GM12864 (cell line): ENCODE measurements at regions not wholly inside any gene's neighbourhood (a gene's known extent, or its start where the extent isn't known, plus 50 kb on each side); places are given as distances from the start of the nearest gene placed in this dataset.

ENCODE experiments used
- DNase-seq: peaks from one replicate; pipeline ENCODE4 v3.0.0-alpha.2; 2011; ENCODE audit warnings: low read depth
- H3K4me3 ChIP-seq: 2 replicates; pipeline ENCODE4 v1.5.1; 2011; ENCODE audit warnings: mild to moderate bottlenecking, low read depth, low read length, control low read depth
- TF ChIP-seq, protein P1 (sequence below): IDR thresholded peaks from 2 replicates; pipeline ENCODE4 v1.5.1; 2011; ENCODE audit warnings: low read depth, mild to moderate bottlenecking, moderate library complexity, low read length, control low read depth, inconsistent platforms; ENCODE audit errors: missing control alignments

DNA sequence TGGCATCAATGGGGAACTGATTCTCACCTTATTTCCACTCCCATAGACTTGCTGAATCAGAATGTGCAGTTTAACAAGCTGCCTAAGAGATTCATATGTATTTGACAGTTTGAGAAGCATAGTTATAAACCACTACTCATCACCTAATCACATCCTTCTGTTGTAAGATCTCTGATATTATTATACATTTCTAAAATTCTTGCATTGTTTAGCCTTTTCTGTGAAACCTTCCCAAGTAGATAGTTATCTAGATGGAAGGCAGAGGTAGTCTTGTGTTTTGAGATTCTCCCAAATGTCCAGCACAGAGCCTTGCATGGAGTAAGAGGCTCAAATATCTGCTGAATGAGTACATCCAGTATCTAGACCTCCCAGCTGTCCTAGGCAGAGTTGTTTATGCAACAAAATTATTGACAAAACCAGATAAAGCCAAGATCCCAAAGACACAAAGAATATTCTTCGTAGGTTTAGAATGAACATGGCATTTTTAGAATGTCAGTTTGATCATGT is 227.3 kb downstream of the KDR start:
- no peak overlapping the region for H3K4me3 ChIP-seq
- TF ChIP-seq, protein P1, sequence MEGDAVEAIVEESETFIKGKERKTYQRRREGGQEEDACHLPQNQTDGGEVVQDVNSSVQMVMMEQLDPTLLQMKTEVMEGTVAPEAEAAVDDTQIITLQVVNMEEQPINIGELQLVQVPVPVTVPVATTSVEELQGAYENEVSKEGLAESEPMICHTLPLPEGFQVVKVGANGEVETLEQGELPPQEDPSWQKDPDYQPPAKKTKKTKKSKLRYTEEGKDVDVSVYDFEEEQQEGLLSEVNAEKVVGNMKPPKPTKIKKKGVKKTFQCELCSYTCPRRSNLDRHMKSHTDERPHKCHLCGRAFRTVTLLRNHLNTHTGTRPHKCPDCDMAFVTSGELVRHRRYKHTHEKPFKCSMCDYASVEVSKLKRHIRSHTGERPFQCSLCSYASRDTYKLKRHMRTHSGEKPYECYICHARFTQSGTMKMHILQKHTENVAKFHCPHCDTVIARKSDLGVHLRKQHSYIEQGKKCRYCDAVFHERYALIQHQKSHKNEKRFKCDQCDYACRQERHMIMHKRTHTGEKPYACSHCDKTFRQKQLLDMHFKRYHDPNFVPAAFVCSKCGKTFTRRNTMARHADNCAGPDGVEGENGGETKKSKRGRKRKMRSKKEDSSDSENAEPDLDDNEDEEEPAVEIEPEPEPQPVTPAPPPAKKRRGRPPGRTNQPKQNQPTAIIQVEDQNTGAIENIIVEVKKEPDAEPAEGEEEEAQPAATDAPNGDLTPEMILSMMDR, result no peak
- DNase-seq, result no peak

DNA sequence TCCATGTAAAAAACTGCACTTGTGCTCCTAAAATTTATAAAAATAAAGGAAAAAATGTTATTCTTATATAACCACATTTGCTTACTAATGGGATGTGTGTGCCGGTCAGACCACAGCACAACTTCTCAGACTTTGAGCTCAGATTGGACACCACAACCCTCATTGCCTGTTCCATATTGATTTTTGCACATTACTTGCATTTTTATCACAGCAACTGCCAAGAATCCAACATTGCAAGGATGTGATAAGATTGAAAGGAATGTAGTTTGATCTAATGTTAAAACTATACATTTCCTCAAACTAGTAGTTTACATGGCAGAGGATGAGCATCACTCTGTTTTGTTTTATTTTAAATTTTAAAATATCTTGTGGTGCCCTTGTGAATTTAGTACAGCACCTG is 227.8 kb downstream of the KDR start:
- TF ChIP-seq, protein P1, result no peak
- DNase-seq, result no peak

DNA sequence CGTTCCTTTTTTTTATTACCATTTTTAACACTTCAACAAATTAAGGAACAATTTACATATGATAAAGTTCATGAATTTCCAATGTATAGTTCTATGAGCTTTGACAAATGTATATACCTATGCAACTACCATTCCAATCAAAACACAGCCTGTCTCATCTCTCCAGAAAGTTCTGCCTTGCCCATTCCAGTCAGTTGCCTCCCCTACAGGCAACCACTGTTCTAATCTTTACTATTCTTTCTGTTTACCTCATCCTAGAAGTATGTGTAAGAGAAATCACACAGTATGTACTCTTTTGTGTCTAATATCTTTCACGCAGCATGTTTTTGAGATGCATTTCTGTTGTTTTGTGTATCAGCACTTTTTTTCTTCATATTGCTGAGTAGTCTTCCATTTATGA is 224.9 kb downstream of the KIT start:
- H3K4me3 ChIP-seq, result no peak overlapping the region
- TF ChIP-seq, protein P1, result no peak
- DNase-seq, result no peak

More for the DNA sequence above, 227.8 kb downstream of the KDR start:
- H3K4me3 ChIP-seq, result no peak overlapping the region

DNA sequence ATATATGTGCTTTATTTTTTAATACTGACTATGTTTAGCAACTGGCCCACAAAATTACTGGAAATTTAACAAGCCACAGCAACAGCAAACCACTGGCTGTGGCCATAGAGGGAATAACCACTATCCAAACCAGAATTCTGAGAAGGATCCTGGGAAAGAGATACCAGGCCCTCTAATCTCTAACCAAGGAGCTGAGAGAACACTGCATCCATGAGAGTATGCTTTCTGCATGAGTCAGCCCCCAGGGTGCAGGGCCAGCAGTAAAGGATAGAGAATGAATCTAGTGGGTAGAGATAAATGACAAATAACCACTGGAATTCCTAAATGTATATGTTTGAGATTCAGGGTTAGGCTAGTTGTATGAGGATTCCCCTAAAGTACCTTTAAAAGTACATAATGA is 221.8 kb downstream of the KIT start:
- no peak overlapping the region for H3K4me3 ChIP-seq
- TF ChIP-seq, protein P1, result no peak
- DNase-seq, result no peak

DNA sequence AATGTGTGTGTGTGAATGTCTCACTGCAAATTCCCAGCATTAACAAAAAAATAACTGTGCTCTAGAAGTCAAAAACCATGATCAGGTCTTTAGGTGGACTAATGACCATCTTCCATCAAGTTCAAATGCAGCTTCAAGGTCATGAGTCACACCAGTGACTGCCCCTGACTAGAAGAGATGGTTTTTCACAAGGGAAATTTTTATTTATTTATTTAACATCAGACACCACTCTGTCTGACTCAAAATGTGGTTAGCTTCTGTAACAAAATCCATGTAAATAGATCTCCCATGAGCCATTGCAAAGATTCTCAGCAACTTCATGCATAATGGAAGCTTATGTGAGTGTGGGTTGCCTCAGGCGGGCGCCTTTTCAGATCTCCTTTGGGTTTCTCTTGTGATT is 219.2 kb downstream of the KIT start:
- H3K4me3 ChIP-seq, result no peak overlapping the region
- TF ChIP-seq, protein P1, result no peak
- DNase-seq, result no peak

DNA sequence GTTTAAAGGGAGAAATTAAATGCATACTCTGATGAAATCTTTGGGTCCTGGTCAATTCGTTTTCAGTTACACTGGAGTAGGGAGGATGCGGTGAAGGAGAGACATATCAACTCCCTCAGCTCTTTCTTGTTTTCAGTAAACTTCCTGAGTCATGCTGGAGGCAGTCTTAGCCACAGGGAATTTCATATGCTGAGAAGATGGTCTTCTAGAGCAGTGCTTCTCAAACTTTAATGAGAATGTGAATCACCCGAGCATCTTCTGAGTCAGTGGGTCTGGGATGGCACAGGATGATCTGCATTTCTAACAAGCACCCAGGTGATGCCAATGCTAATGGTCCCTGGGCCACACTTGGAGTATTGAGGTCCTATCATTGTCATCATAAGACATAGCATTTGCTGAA is 214.5 kb downstream of the KIT start:
- TF ChIP-seq, protein P1, result no peak
- no peak for DNase-seq
- H3K4me3 ChIP-seq, result no peak overlapping the region

DNA sequence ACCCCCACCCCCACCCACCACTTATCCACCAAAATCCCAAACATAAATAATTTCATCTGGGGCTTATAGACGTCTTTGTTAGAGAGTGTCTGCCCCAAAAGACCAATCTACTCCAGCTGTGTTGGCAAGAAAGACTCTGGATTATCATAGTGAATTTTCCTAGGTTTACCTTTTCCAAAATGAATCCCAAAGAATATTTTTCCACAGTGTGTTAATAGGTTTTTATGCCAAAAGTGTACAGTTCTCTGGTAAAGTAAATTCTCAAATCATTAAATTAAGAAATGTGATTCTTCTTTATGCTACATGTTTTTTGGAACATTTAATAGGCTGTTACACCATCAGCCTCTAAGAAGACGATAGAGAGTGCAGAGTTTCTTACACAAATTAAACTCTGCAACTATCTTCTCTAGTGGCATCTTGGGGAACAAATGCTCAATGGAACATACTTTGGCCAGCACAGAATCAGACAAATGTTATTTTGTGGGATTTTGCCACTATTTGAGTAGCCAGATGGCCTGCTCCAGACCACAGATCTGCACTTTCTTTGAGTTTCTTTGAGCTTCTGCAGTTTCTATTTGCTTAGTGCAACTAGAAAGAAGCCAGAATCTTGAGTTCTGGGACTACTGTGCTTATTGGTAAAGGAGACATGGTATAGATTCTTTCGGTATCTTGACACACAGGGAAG is 206.0 kb downstream of the KIT start:
- TF ChIP-seq, protein P1, result no peak

More for the DNA sequence above, 206.0 kb downstream of the KIT start:
- no peak overlapping the region for H3K4me3 ChIP-seq
- no peak for DNase-seq
